Osteocyte (in vitro differentiated cells): ENCODE measurements at regions not wholly inside any gene's neighbourhood (a gene's known extent, or its start where the extent isn't known, plus 50 kb on each side); places are given as distances from the start of the nearest gene placed in this dataset.

Source experiments
- DNase-seq: peaks from one replicate; pipeline ENCODE4 v3.0.0; 2021; ENCODE audit warnings: mixed read lengths; ENCODE audit not compliant: unreplicated experiment; ENCODE audit errors: extremely low spot score
- H3K27ac Mint-ChIP-seq: one replicate; pipeline ENCODE4 v1.8.0; 2021; ENCODE audit warnings: mild to moderate bottlenecking, mixed read lengths; ENCODE audit not compliant: unreplicated experiment
- H3K27me3 Mint-ChIP-seq: one replicate; pipeline ENCODE4 v1.8.0; 2021; ENCODE audit warnings: mixed read lengths; ENCODE audit not compliant: unreplicated experiment
- H3K36me3 Mint-ChIP-seq: one replicate; pipeline ENCODE4 v1.8.0; 2021; ENCODE audit warnings: mixed read lengths; ENCODE audit not compliant: unreplicated experiment
- H3K4me1 Mint-ChIP-seq: one replicate; pipeline ENCODE4 v1.8.0; 2021; ENCODE audit warnings: mixed read lengths; ENCODE audit not compliant: unreplicated experiment
- H3K4me3 Mint-ChIP-seq: one replicate; pipeline ENCODE4 v1.8.0; 2021; ENCODE audit warnings: mild to moderate bottlenecking, moderate library complexity, mixed read lengths; ENCODE audit not compliant: unreplicated experiment
- H3K9me3 Mint-ChIP-seq: one replicate; pipeline ENCODE4 v1.8.0; 2021; ENCODE audit warnings: mixed read lengths; ENCODE audit not compliant: unreplicated experiment
- TF ChIP-seq, protein P1 (sequence below): fragments of 200-600 bp; sonication (generic); IDR thresholded peaks from 2 replicates; pipeline ENCODE4 v1.5.0; 2021; ENCODE audit warnings: antibody characterized with exemption, mild to moderate bottlenecking, moderate library complexity

DNA sequence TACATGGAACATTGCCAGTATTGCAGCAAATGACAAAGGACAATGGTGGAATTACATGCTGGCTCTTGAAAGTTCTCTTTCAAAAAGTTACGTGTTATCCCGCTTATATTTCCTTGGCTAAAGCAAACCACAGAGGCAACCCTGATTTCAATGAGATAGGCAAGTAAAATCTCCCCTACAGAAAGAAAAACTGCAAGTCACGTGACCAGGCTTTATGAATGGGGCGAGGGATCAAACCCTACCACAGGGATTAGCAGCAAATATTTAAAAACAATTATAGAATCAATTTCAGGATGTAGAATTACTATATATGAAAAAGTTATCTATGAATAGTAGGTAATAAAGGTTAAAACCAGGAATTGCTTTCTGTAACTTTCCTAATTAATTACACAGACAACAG is 603.4 kb upstream of the GBE1 start:
- Mint-ChIP-seq H3K9me3 (peaks cover 4% of the 10 kb centered on the region), H3K27me3 (no peaks in the 10 kb centered on the region), H3K36me3 (no peaks in the 10 kb centered on the region), H3K4me1 (peaks cover 2% of the 10 kb centered on the region), H3K4me3 (no peak overlapping the region), H3K27ac (no peak overlapping the region)
- no peak for DNase-seq
- TF ChIP-seq, protein P1, sequence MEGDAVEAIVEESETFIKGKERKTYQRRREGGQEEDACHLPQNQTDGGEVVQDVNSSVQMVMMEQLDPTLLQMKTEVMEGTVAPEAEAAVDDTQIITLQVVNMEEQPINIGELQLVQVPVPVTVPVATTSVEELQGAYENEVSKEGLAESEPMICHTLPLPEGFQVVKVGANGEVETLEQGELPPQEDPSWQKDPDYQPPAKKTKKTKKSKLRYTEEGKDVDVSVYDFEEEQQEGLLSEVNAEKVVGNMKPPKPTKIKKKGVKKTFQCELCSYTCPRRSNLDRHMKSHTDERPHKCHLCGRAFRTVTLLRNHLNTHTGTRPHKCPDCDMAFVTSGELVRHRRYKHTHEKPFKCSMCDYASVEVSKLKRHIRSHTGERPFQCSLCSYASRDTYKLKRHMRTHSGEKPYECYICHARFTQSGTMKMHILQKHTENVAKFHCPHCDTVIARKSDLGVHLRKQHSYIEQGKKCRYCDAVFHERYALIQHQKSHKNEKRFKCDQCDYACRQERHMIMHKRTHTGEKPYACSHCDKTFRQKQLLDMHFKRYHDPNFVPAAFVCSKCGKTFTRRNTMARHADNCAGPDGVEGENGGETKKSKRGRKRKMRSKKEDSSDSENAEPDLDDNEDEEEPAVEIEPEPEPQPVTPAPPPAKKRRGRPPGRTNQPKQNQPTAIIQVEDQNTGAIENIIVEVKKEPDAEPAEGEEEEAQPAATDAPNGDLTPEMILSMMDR, result no peak

DNA sequence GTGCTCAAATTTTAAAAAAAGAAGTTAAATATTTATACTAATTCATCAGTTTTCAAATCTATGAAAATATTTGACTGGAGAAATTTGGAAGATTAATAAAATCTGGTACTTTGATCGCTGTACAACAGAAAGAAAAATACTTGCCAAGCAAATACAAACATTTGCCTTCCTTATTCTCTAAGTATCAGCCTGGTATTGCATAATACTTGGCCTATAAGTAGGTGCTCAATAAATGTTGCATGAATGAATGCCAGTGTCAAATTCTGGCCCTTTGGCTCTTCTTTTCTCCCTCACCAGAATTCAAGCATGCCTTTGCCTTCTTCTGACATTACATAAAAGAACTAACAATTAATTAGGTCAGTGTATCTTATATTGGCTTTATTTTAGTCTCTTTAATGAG is 601.7 kb upstream of the GBE1 start:
- no peak overlapping the region for H3K4me3 Mint-ChIP-seq
- DNase-seq, result no peak
- H3K27me3 Mint-ChIP-seq, result no peaks in the 10 kb centered on the region
- H3K9me3 Mint-ChIP-seq, result peaks cover 4% of the 10 kb centered on the region
- TF ChIP-seq, protein P1, result no peak
- no peaks in the 10 kb centered on the region for H3K36me3 Mint-ChIP-seq
- H3K27ac Mint-ChIP-seq, result no peak overlapping the region
- H3K4me1 Mint-ChIP-seq, result peaks cover 2% of the 10 kb centered on the region

DNA sequence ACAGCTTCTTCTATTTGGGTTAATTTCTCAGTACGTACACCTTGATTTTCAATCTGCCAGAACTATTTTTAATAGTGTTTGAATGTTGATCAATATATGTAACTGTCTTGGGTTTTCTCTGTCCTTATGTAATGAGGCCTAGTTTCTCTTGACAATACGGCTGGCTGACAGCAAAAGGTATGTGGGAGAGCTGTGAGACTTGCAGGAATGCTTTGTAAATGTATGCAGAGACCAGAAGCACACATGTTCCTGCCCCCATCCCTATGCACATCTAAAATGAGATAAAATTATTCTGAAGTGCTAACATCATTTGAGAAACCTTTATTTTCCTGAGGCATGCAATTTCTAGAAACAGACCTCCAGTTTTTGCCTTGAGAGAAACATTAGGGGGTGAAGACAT is 593.8 kb upstream of the GBE1 start:
- H3K27ac Mint-ChIP-seq, result no peak overlapping the region
- H3K27me3 Mint-ChIP-seq, result no peaks in the 10 kb centered on the region
- no peaks in the 10 kb centered on the region for H3K9me3 Mint-ChIP-seq
- no peaks in the 10 kb centered on the region for H3K4me1 Mint-ChIP-seq
- no peak for DNase-seq
- no peak overlapping the region for H3K4me3 Mint-ChIP-seq
- TF ChIP-seq, protein P1, result no peak
- H3K36me3 Mint-ChIP-seq, result no peaks in the 10 kb centered on the region

DNA sequence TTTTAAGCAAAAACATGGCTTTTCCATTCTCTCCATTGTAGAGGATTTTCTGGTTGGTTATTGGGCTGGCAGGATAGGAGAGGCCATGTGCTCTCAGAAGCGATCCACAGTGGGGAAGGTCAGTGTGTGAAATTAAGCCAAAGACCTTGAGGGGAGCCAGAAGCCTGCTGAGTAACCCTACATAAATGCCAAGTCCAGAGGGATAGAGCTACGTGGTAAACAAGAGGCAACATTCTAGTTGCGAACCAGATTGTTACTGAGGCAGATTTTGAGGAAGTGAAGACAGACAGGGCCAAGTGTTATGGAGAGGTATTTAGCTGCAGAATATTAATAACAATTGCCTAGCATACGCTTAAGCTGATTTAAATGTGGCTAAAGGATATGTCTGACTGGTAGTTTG is 592.8 kb upstream of the GBE1 start:
- H3K27ac Mint-ChIP-seq, result no peak overlapping the region
- DNase-seq, result no peak
- no peaks in the 10 kb centered on the region for H3K4me1 Mint-ChIP-seq
- no peaks in the 10 kb centered on the region for H3K27me3 Mint-ChIP-seq
- H3K36me3 Mint-ChIP-seq, result no peaks in the 10 kb centered on the region
- TF ChIP-seq, protein P1, result no peak
- no peaks in the 10 kb centered on the region for H3K9me3 Mint-ChIP-seq
- no peak overlapping the region for H3K4me3 Mint-ChIP-seq

DNA sequence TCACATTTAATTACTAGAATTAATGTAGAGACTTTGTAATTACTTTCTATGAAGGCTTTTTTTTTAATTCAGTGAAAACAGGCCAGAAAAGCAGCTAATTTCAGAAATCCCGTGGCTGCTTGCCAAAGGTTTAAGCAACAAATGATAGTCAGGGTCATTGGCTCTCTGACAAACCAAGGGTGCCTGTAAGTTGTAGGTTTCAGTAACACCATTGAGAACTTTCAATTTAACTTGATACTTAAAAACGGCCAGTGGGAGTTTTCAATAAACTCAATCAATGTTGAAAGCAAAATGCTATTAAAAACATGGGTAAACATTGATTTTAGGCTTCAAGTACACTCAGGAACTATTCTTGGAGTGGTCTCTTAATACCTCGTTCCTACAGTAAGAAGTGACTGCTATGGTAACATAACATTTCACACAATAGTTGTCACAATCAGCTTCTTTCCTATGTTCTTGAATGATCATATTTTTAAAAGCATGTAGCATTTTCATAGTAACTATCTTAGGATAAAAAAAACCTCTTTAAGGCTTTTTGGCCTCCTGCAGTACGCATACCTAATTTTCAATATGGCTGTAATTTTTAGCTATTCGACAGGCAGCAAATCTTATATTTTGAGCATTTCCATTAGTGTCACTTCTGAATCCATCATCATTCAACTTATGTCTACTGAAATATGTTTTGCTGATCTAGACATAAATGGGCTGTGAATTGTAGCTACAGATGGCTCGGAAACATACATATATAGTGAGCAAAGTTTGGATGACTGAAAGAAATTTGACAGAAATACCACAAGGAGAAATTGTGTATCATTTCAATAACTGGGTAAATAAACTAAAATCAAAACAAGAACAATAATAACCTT is 592.1 kb upstream of the GBE1 start:
- no peak overlapping the region for H3K27ac Mint-ChIP-seq
- H3K4me3 Mint-ChIP-seq, result no peak overlapping the region
- no peaks in the 10 kb centered on the region for H3K9me3 Mint-ChIP-seq
- no peaks in the 10 kb centered on the region for H3K4me1 Mint-ChIP-seq
- H3K27me3 Mint-ChIP-seq, result no peaks in the 10 kb centered on the region
- no peak for DNase-seq
- TF ChIP-seq, protein P1, result no peak
- no peaks in the 10 kb centered on the region for H3K36me3 Mint-ChIP-seq
